Endodermal cell (in vitro differentiated cells): ENCODE measurements at regions not wholly inside any gene's neighbourhood (a gene's known extent, or its start where the extent isn't known, plus 50 kb on each side); places are given as distances from the start of the nearest gene placed in this dataset.

Experiments
- DNase-seq: peaks from one replicate; pipeline ENCODE4 v3.0.0-alpha.2; 2017
- H3K27ac ChIP-seq: 2 replicates; pipeline ENCODE4 v1.5.1; 2013; ENCODE audit warnings: mild to moderate bottlenecking, low read depth, low read length, moderate library complexity
- H3K27me3 ChIP-seq: 2 replicates; pipeline ENCODE4 v1.6.1; 2013; ENCODE audit warnings: mild to moderate bottlenecking, low read length, moderate library complexity; ENCODE audit not compliant: insufficient read depth, control insufficient read depth, poor library complexity, severe bottlenecking
- H3K36me3 ChIP-seq: 2 replicates; pipeline ENCODE4 v1.7.0; 2013; ENCODE audit warnings: mild to moderate bottlenecking, low read length, moderate library complexity; ENCODE audit not compliant: control insufficient read depth, insufficient read depth
- H3K4me1 ChIP-seq: one replicate; pipeline ENCODE4 v1.7.0; 2013; ENCODE audit warnings: low read length; ENCODE audit not compliant: control insufficient read depth, insufficient read depth
- H3K4me3 ChIP-seq: 2 replicates; pipeline ENCODE4 v1.5.1; 2013; ENCODE audit warnings: mild to moderate bottlenecking, low read length, moderate library complexity
- H3K9ac ChIP-seq: 2 replicates; pipeline ENCODE4 v1.6.1; 2013; ENCODE audit warnings: mild to moderate bottlenecking, low read length, moderate library complexity; ENCODE audit not compliant: poor library complexity, severe bottlenecking; ENCODE audit errors: extremely low read depth
- H3K9me3 ChIP-seq: 2 replicates; pipeline ENCODE4 v1.6.1; 2013; ENCODE audit warnings: mild to moderate bottlenecking, low read length, moderate library complexity; ENCODE audit not compliant: control insufficient read depth
- H3K27ac Mint-ChIP-seq: 2 replicates; pipeline ENCODE4 v1.8.0; 2020; ENCODE audit warnings: mixed read lengths
- H3K27me3 Mint-ChIP-seq: 2 replicates; pipeline ENCODE4 v1.8.0; 2021; ENCODE audit warnings: mild to moderate bottlenecking, mixed read lengths; ENCODE audit not compliant: insufficient read depth
- H3K36me3 Mint-ChIP-seq: 2 replicates; pipeline ENCODE4 v1.8.0; 2020; ENCODE audit warnings: low read depth, mixed read lengths
- H3K4me1 Mint-ChIP-seq: 2 replicates; pipeline ENCODE4 v1.8.0; 2020; ENCODE audit warnings: mixed read lengths
- H3K4me3 Mint-ChIP-seq: 2 replicates; pipeline ENCODE4 v1.8.0; 2020; ENCODE audit warnings: mild to moderate bottlenecking, moderate library complexity, mixed read lengths
- H3K9me3 Mint-ChIP-seq: 2 replicates; pipeline ENCODE4 v1.8.0; 2020; ENCODE audit warnings: mild to moderate bottlenecking, mixed read lengths
- WGBS, 2 experiments: methylation state at CpG; one replicate each; pipeline versions ENCODE4 v1.1.5 to v1.1.7; 2013; ENCODE audit warnings: missing lambda C conversion rate in 2 of 2, mixed read lengths in 1 of 2; ENCODE audit not compliant: insufficient coverage in 1 of 2, insufficient read length in 1 of 2; 5-methylcytosine and 5-hydroxymethylcytosine counted together
- TF ChIP-seq, protein P1 (sequence below): fragments of 200-600 bp; sonication (generic); conservative IDR thresholded peaks from 2 replicates; pipeline ENCODE4 v1.5.0; 2021; ENCODE audit warnings: antibody characterized with exemption, mild to moderate bottlenecking

DNA sequence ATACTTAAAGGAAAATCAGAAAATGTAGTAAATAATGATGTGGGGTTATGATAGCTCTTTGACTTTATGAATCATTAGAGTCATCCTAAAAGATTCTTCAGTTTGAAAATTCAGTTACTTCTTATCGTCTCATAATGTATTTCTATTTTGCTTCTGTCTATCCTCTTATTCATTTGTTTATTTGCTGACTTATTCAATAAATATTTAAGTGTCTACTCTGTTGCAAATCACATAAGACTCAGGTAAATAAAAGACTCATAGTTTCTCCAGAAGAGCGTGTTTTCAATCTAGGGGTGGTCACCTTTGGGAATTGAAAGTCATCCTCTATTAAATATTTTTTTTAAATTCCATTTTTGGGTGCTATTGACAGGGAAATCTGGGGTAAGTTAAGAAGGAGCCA is 69.1 kb upstream of the RBMS1 start:
- H3K27ac ChIP-seq = no peak overlapping the region
- 100% methylated on average over 1 of the region's 2 CpGs for WGBS, 2 experiments
- no peaks in the 10 kb centered on the region for H3K36me3 ChIP-seq
- H3K4me3 Mint-ChIP-seq = no peak overlapping the region
- no peaks in the 10 kb centered on the region for H3K27me3 Mint-ChIP-seq
- H3K4me1 Mint-ChIP-seq = no peaks in the 10 kb centered on the region
- H3K36me3 Mint-ChIP-seq = no peaks in the 10 kb centered on the region
- no peaks in the 10 kb centered on the region for H3K9me3 ChIP-seq
- H3K27me3 ChIP-seq = no peaks in the 10 kb centered on the region
- DNase-seq = no peak
- no peak overlapping the region for H3K27ac Mint-ChIP-seq
- peaks cover under 1% of the 10 kb centered on the region for H3K9me3 Mint-ChIP-seq
- no peak overlapping the region for H3K9ac ChIP-seq
- no peaks in the 10 kb centered on the region for H3K4me1 ChIP-seq
- no peak overlapping the region for H3K4me3 ChIP-seq
- TF ChIP-seq, protein P1, sequence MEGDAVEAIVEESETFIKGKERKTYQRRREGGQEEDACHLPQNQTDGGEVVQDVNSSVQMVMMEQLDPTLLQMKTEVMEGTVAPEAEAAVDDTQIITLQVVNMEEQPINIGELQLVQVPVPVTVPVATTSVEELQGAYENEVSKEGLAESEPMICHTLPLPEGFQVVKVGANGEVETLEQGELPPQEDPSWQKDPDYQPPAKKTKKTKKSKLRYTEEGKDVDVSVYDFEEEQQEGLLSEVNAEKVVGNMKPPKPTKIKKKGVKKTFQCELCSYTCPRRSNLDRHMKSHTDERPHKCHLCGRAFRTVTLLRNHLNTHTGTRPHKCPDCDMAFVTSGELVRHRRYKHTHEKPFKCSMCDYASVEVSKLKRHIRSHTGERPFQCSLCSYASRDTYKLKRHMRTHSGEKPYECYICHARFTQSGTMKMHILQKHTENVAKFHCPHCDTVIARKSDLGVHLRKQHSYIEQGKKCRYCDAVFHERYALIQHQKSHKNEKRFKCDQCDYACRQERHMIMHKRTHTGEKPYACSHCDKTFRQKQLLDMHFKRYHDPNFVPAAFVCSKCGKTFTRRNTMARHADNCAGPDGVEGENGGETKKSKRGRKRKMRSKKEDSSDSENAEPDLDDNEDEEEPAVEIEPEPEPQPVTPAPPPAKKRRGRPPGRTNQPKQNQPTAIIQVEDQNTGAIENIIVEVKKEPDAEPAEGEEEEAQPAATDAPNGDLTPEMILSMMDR = no peak

DNA sequence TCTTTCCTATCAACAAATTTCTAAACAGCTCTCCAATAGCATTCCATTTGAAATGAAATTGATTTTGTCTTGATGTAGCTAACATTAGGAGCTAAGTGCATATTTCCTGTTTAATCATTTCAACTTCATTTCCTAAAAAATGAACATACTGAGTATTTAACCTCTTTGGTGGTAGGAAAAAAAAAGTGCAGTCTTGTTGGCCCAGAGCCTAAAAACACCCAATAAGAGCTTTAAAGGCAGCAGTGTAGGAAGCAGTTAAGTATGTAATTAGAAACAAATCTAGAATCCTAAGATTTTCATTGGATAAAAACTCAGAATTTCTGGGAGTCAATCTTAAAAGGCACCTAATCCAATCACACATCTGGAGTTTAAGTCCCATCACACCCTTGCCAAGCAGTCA is 71.0 kb upstream of the RBMS1 start:
- no peaks in the 10 kb centered on the region for H3K36me3 ChIP-seq
- H3K36me3 Mint-ChIP-seq = no peaks in the 10 kb centered on the region
- H3K27ac Mint-ChIP-seq = no peak overlapping the region
- TF ChIP-seq, protein P1 = no peak
- H3K4me1 ChIP-seq = no peaks in the 10 kb centered on the region
- DNase-seq = no peak
- H3K9ac ChIP-seq = no peak overlapping the region
- H3K9me3 ChIP-seq = no peaks in the 10 kb centered on the region
- no peaks in the 10 kb centered on the region for H3K4me1 Mint-ChIP-seq
- no peaks in the 10 kb centered on the region for H3K27me3 Mint-ChIP-seq
- H3K9me3 Mint-ChIP-seq = no peaks in the 10 kb centered on the region
- no peak overlapping the region for H3K27ac ChIP-seq
- no peaks in the 10 kb centered on the region for H3K27me3 ChIP-seq
- H3K4me3 ChIP-seq = no peak overlapping the region
- H3K4me3 Mint-ChIP-seq = no peak overlapping the region

DNA sequence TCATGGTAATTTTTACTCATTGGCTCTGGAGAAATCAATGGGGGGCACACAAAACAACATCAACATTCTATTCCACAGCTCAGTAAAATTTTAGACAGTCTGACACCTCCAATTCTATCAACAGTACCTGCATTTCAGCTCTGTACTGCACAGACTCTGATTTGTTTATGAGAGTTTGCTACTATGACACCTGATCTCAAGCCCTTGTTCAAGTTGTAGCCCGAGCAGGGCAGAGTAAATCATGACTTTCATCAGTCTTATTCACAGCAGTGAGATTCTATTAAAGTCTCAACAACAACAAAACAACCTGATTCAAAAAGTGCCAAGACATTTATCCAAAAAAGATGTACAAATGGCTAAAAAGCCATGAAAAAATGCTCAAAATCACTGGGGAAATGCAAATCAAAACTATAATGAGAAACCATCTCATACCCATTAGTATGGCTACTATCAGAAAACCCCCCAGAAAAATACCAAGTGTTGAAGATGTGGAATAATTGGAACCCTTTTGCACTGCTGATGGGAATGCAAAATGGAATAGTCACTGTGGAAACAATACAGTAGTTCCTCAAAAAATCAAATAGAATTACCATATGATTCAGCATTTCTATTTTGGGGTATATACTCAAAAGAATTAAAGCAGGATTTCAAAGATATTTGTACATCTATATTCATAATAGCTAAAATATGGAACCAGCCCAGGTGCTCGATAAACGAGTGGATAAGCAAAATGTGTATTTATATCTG is 71.7 kb upstream of the RBMS1 start:
- 96% methylated on average over 3 of the region's 3 CpGs; no CpG with 5 or more reads in 1 of the 2 experiments for WGBS, 2 experiments
- Histone ChIP-seq H3K9ac (no peak overlapping the region), H3K4me1 (no peaks in the 10 kb centered on the region), H3K36me3 (no peaks in the 10 kb centered on the region), H3K27ac (no peak overlapping the region), H3K27me3 (no peaks in the 10 kb centered on the region), H3K9me3 (no peaks in the 10 kb centered on the region), H3K4me3 (no peak overlapping the region)
- TF ChIP-seq, protein P1 = no peak
- H3K4me3 Mint-ChIP-seq = no peak overlapping the region
- DNase-seq = no peak
- H3K9me3 Mint-ChIP-seq = no peaks in the 10 kb centered on the region
- no peaks in the 10 kb centered on the region for H3K36me3 Mint-ChIP-seq
- H3K27me3 Mint-ChIP-seq = no peaks in the 10 kb centered on the region
- no peaks in the 10 kb centered on the region for H3K4me1 Mint-ChIP-seq
- H3K27ac Mint-ChIP-seq = no peak overlapping the region
